Parathyroid adenoma (tissue), 2 donors: ENCODE measurements at regions not wholly inside any gene's neighbourhood (a gene's known extent, or its start where the extent isn't known, plus 50 kb on each side); places are given as distances from the start of the nearest gene placed in this dataset.

Source experiments
- H2AFZ ChIP-seq: fragments of 300-600 bp; sonication (generic); one replicate; pipeline ENCODE4 v1.7.0; 2017; ENCODE audit warnings: antibody characterized with exemption, mild to moderate bottlenecking
- H3K27ac ChIP-seq: fragments of 300-600 bp; sonication (generic); one replicate; pipeline ENCODE4 v1.7.0; 2017
- H3K27me3 ChIP-seq: fragments of 300-600 bp; sonication (generic); one replicate; pipeline ENCODE4 v1.7.0; 2017; ENCODE audit warnings: low read length; ENCODE audit not compliant: control insufficient read depth, insufficient read depth
- H3K36me3 ChIP-seq: fragments of 300-600 bp; sonication (generic); one replicate; pipeline ENCODE4 v1.7.0; 2017; ENCODE audit warnings: low read length; ENCODE audit not compliant: control insufficient read depth, insufficient read depth
- H3K4me1 ChIP-seq: fragments of 300-600 bp; sonication (generic); one replicate; pipeline ENCODE4 v1.7.0; 2017; ENCODE audit warnings: control low read depth
- H3K4me2 ChIP-seq: fragments of 300-600 bp; sonication (generic); one replicate; pipeline ENCODE4 v1.7.0; 2017; ENCODE audit warnings: low read length
- H3K4me3 ChIP-seq: fragments of 300-600 bp; sonication (generic); one replicate; pipeline ENCODE4 v1.7.0; 2017; ENCODE audit warnings: low read depth, low read length
- H3K79me2 ChIP-seq: fragments of 300-600 bp; sonication (generic); one replicate; pipeline ENCODE4 v1.7.0; 2017; ENCODE audit warnings: control low read depth
- H3K9ac ChIP-seq: fragments of 300-600 bp; sonication (generic); one replicate; pipeline ENCODE4 v1.7.0; 2017; ENCODE audit warnings: mild to moderate bottlenecking
- H3K9me3 ChIP-seq: fragments of 300-600 bp; sonication (generic); one replicate; pipeline ENCODE4 v1.7.0; 2017; ENCODE audit warnings: low read length; ENCODE audit not compliant: control insufficient read depth
- CTCF ChIP-seq: fragments of 300-600 bp; sonication (generic); IDR thresholded peaks from one replicate; pipeline ENCODE4 v1.7.0; 2017; ENCODE audit warnings: antibody characterized with exemption, mild to moderate bottlenecking
- donor health status: primary hyperparathyroidism.

DNA sequence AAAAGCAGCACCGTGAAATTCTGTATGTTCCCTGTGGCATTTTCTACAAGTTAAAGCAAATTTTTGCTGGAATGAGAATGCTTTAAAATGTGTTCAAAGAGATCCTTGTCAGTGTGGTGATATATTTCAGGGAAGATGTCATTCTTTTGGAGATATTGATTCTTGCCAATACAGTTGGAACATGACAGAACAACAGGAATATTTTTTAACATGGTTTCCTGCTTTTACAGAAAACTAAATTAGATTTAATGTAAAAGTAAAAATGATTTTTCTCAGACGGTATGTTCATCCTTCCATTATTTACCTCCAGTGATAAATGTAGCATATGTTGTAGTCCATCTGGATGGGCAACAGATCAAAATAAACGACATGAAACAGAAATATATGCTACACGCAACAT is 474.8 kb downstream of the TMA16 start:
- no peak overlapping the region for H3K27ac ChIP-seq
- H3K79me2 ChIP-seq = no peaks in the 10 kb centered on the region
- no peak overlapping the region for H3K9ac ChIP-seq
- TF ChIP-seq CTCF = no peak
- H3K27me3 ChIP-seq = no peaks in the 10 kb centered on the region
- no peaks in the 10 kb centered on the region for H3K36me3 ChIP-seq
- no peaks in the 10 kb centered on the region for H3K4me1 ChIP-seq
- no peak overlapping the region for H3K4me3 ChIP-seq
- no peak overlapping the region for H2AFZ ChIP-seq
- no peak overlapping the region for H3K4me2 ChIP-seq
- H3K9me3 ChIP-seq = no peaks in the 10 kb centered on the region

DNA sequence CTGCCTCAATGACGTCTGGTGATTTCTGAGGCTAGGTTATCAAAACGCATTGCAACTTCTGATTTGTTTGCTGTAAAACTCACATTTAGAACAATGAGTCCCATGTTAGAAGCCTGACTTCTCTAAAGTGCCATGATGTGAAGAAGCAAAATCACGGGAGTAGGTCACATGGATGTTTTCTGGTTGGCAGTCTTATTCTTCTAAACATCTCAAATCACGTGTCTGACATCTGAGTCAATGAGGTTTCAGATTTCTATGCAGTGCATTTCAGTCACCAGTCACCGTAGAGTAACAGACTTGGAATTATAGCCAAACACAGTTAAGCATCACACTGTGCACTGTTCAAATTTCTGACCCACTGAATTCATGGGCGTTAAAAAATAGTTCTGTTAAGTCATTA is 482.1 kb downstream of the TMA16 start:
- TF ChIP-seq CTCF = no peak
- no peaks in the 10 kb centered on the region for H3K4me1 ChIP-seq
- no peaks in the 10 kb centered on the region for H3K9me3 ChIP-seq
- H3K4me3 ChIP-seq = no peak overlapping the region
- H3K27ac ChIP-seq = no peak overlapping the region
- H3K79me2 ChIP-seq = no peaks in the 10 kb centered on the region
- no peaks in the 10 kb centered on the region for H3K27me3 ChIP-seq
- no peak overlapping the region for H2AFZ ChIP-seq
- H3K4me2 ChIP-seq = no peak overlapping the region
- H3K36me3 ChIP-seq = no peaks in the 10 kb centered on the region
- H3K9ac ChIP-seq = no peak overlapping the region

DNA sequence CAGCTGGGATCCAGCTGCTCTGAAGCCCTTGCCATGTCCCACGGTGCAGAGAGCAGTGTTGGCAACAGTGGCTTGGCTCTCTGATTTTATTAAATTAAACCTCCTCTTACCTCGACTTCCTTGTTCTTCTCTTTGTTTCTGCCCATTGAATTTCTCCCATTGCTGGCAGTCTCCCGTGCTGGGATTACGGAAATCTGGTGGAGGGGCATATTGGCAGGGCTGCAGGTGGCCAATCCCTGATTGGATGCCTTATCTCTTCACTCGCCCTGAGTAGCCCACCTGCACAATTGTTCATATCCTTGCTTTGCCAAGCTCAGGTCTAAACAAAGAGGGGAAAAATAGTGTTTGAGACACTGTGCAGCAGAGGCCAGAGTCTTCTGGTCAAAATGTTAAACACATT is 493.9 kb downstream of the TMA16 start:
- TF ChIP-seq CTCF = no peak
- H3K36me3 ChIP-seq = no peaks in the 10 kb centered on the region
- no peaks in the 10 kb centered on the region for H3K27me3 ChIP-seq
- no peaks in the 10 kb centered on the region for H3K79me2 ChIP-seq
- no peak overlapping the region for H3K9ac ChIP-seq
- H3K4me3 ChIP-seq = no peak overlapping the region
- H3K27ac ChIP-seq = no peak overlapping the region
- no peak overlapping the region for H3K4me2 ChIP-seq
- H3K4me1 ChIP-seq = no peaks in the 10 kb centered on the region
- H3K9me3 ChIP-seq = no peaks in the 10 kb centered on the region
- no peak overlapping the region for H2AFZ ChIP-seq

- TF ChIP-seq CTCF = no peak
- H2AFZ ChIP-seq = no peak overlapping the region
- H3K27ac ChIP-seq = no peak overlapping the region
- no peak overlapping the region for H3K4me3 ChIP-seq
- no peaks in the 10 kb centered on the region for H3K36me3 ChIP-seq
- H3K9ac ChIP-seq = no peak overlapping the region
- H3K4me2 ChIP-seq = no peak overlapping the region
- H3K4me1 ChIP-seq = no peaks in the 10 kb centered on the region
- H3K79me2 ChIP-seq = no peaks in the 10 kb centered on the region
- no peaks in the 10 kb centered on the region for H3K27me3 ChIP-seq
- H3K9me3 ChIP-seq = no peaks in the 10 kb centered on the region
These were observed 494.4 kb downstream of the TMA16 start for GRCh38 chr4:163988865-163989264.

DNA sequence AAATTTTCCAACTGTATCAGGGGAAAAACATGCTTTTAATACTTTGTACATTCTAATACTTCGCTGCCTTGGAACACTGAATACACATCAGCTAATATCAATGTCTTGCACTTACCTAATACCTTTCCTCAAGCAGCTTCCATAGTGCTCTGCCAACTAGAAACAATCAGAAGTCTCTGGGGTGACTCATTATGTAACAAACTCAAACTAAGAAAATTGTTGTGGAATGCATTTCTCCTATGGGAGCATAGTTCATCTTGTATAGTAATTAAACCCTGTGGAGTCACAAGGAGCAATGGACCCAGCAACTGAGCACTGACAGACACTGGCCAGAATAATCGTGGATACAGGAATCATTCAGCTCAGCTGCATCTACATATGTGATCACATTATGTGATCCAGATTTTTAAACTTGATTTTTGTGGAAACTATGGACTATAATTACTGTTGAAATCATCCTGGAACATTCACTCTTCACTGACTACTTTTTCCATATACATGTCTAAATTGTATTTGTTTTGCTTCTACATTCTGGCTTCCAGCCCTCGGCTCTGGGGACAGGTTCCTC is 496.9 kb downstream of the TMA16 start:
- H3K9ac ChIP-seq = no peak overlapping the region
- no peaks in the 10 kb centered on the region for H3K4me1 ChIP-seq
- H3K27me3 ChIP-seq = no peaks in the 10 kb centered on the region
- H3K4me2 ChIP-seq = no peak overlapping the region
- H2AFZ ChIP-seq = no peak overlapping the region
- no peaks in the 10 kb centered on the region for H3K79me2 ChIP-seq
- no peaks in the 10 kb centered on the region for H3K36me3 ChIP-seq
- no peaks in the 10 kb centered on the region for H3K9me3 ChIP-seq
- TF ChIP-seq CTCF = no peak
- no peak overlapping the region for H3K27ac ChIP-seq
- no peak overlapping the region for H3K4me3 ChIP-seq
